IMR-90 (cell line): ENCODE measurements at regions not wholly inside any gene's neighbourhood (a gene's known extent, or its start where the extent isn't known, plus 50 kb on each side); places are given as distances from the start of the nearest gene placed in this dataset.

ENCODE experiments used
- ATAC-seq: fragments of 200-7000 bp; cut with Tn5 transposase; 2 replicates; pipeline ENCODE4 v1.9.1; 2020; ENCODE audit warnings: low read depth, mild to moderate bottlenecking, moderate library complexity
- BruUV-seq: library from RNA; stranded (reverse); fragments of 400-500 nt; replicated peaks from 2 replicates; lab custom pipeline; 2021; lab: Mats Ljungman, UMichigan
- CTCF ChIA-PET: fragments of 300-600 bp; formaldehyde crosslinking; extraction: SDS; loops from one replicate; lab custom pipeline; 2021; ENCODE audit warnings: antibody characterized with exemption; lab: Yijun Ruan, JAX
- POLR2A ChIA-PET: fragments of 300-600 bp; sonication (Branson Sonifier 250); formaldehyde crosslinking; loops from one replicate; lab custom pipeline; 2022; ENCODE audit warnings: antibody characterized with exemption; ENCODE audit not compliant: unreplicated experiment; lab: Charles Lee
- DNase-seq: peaks from one replicate; pipeline ENCODE4 v3.0.0; 2013
- H2AFZ ChIP-seq: replicated peaks from 2 replicates; pipeline ENCODE3; 2013; ENCODE audit warnings: low read length, mild to moderate bottlenecking; ENCODE audit not compliant: poor library complexity
- H2AK5ac ChIP-seq: 2 replicates; pipeline ENCODE4 v1.6.1; 2013; ENCODE audit warnings: low read depth, low read length, inconsistent platforms
- H2AK9ac ChIP-seq: replicated peaks from 2 replicates; pipeline ENCODE3; 2013; ENCODE audit warnings: mild to moderate bottlenecking, low read depth, low read length, moderate library complexity; ENCODE audit not compliant: poor library complexity
- H2BK120ac ChIP-seq: 2 replicates; pipeline ENCODE4 v1.6.1; 2013; ENCODE audit warnings: low read depth, low read length, inconsistent platforms
- H2BK15ac ChIP-seq: 3 replicates; pipeline ENCODE4 v1.6.1; 2013; ENCODE audit warnings: low read depth, low read length, inconsistent platforms
- H2BK20ac ChIP-seq: 2 replicates; pipeline ENCODE4 v1.6.1; 2013; ENCODE audit warnings: low read depth, mild to moderate bottlenecking, inconsistent platforms, low read length, moderate library complexity
- H2BK5ac ChIP-seq: 2 replicates; pipeline ENCODE4 v1.6.1; 2013; ENCODE audit warnings: mild to moderate bottlenecking, low read depth, low read length, inconsistent platforms; ENCODE audit not compliant: poor library complexity, severe bottlenecking
- H3K14ac ChIP-seq: replicated peaks from 2 replicates; pipeline ENCODE4 v1.6.1; 2013; ENCODE audit warnings: low read depth, low read length, inconsistent platforms
- H3K18ac ChIP-seq: 2 replicates; pipeline ENCODE4 v1.6.1; 2013; ENCODE audit warnings: low read depth, low read length, control low read depth
- H3K23ac ChIP-seq: 2 replicates; pipeline ENCODE4 v1.6.1; 2013; ENCODE audit warnings: low read depth, low read length, inconsistent platforms
- H3K27ac ChIP-seq: 2 replicates; pipeline ENCODE4 v1.5.1; 2013; ENCODE audit warnings: mild to moderate bottlenecking, control low read depth, low read length; ENCODE audit not compliant: insufficient read depth
- H3K27me3 ChIP-seq: 2 replicates; pipeline ENCODE4 v1.6.1; 2013; ENCODE audit warnings: low read length; ENCODE audit not compliant: control insufficient read depth, insufficient read depth
- H3K36me3 ChIP-seq: 2 replicates; pipeline ENCODE4 v1.6.1; 2013; ENCODE audit warnings: low read length, mixed read lengths; ENCODE audit not compliant: control insufficient read depth, insufficient read depth
- H3K4ac ChIP-seq: 2 replicates; pipeline ENCODE4 v1.6.1; 2013; ENCODE audit warnings: low read depth, low read length, inconsistent platforms
- H3K4me1 ChIP-seq: 2 replicates; pipeline ENCODE4 v1.6.1; 2013; ENCODE audit warnings: low read length, mixed read lengths; ENCODE audit not compliant: control insufficient read depth, insufficient read depth
- H3K4me2 ChIP-seq: 2 replicates; pipeline ENCODE4 v1.6.1; 2013; ENCODE audit warnings: low read depth, mild to moderate bottlenecking, control low read depth, low read length, moderate library complexity
- H3K4me3 ChIP-seq: 2 replicates; pipeline ENCODE4 v1.5.1; 2013; ENCODE audit warnings: low read depth, mild to moderate bottlenecking, control low read depth, low read length, moderate library complexity; ENCODE audit not compliant: insufficient read depth
- H3K56ac ChIP-seq: 2 replicates; pipeline ENCODE4 v1.6.1; 2013; ENCODE audit warnings: low read length, inconsistent platforms; ENCODE audit not compliant: insufficient read depth; ENCODE audit errors: extremely low read depth
- H3K79me1 ChIP-seq, 2 experiments: 2 replicates each; pipeline ENCODE4 v1.6.1; 2013; ENCODE audit warnings: low read length in 2 of 2, inconsistent platforms in 1 of 2, low read depth in 1 of 2
- H3K9ac ChIP-seq: 2 replicates; pipeline ENCODE4 v1.6.1; 2013; ENCODE audit warnings: low read depth, low read length, control low read depth
- H3K9me1 ChIP-seq: 2 replicates; pipeline ENCODE4 v1.6.1; 2013; ENCODE audit warnings: low read length, inconsistent platforms; ENCODE audit not compliant: insufficient read depth
- H3K9me3 ChIP-seq: 2 replicates; pipeline ENCODE4 v1.6.1; 2013; ENCODE audit warnings: low read length; ENCODE audit not compliant: control insufficient read depth, insufficient read depth
- H4K20me1 ChIP-seq: 2 replicates; pipeline ENCODE4 v1.6.1; 2013; ENCODE audit warnings: low read length, inconsistent platforms; ENCODE audit not compliant: insufficient read depth
- H4K5ac ChIP-seq: 2 replicates; pipeline ENCODE4 v1.6.1; 2013; ENCODE audit warnings: mild to moderate bottlenecking, low read depth, low read length, control low read depth
- H4K8ac ChIP-seq, 2 experiments: 2 replicates each; pipeline ENCODE4 v1.6.1; 2013; ENCODE audit warnings: low read depth in 2 of 2, low read length in 2 of 2, control low read depth in 1 of 2, inconsistent platforms in 1 of 2
- H4K91ac ChIP-seq: 2 replicates; pipeline ENCODE4 v1.6.1; 2013; ENCODE audit warnings: low read depth, low read length, inconsistent platforms; ENCODE audit not compliant: insufficient read depth
- BHLHE40 ChIP-seq: fragments of 150-350 bp; IDR thresholded peaks from 2 replicates; pipeline ENCODE4 v1.6.1; 2016; ENCODE audit warnings: mild to moderate bottlenecking, low read depth, low read length
- FOS ChIP-seq: fragments of 150-350 bp; IDR thresholded peaks from 2 replicates; pipeline ENCODE4 v1.6.1; 2016; ENCODE audit warnings: low read depth, low read length
- MXI1 ChIP-seq: IDR thresholded peaks from 2 replicates; pipeline ENCODE4 v1.6.1; 2012; ENCODE audit warnings: low read depth, mild to moderate bottlenecking, low read length, moderate library complexity, borderline replicate concordance
- NFE2L2 ChIP-seq: fragments of 150-350 bp; IDR thresholded peaks from 2 replicates; pipeline ENCODE4 v1.6.1; 2016; ENCODE audit warnings: low read depth, mild to moderate bottlenecking, low read length
- RFX5 ChIP-seq: IDR thresholded peaks from 2 replicates; pipeline ENCODE4 v1.8.0; 2012; ENCODE audit warnings: low read depth, mild to moderate bottlenecking, low read length, moderate library complexity
- WGBS, 2 experiments: methylation state at CpG; one replicate each; pipeline versions ENCODE4 v1.1.5 to v1.1.7; 2013; ENCODE audit warnings: missing lambda C conversion rate in 2 of 2; ENCODE audit not compliant: insufficient read length in 1 of 2; ENCODE audit errors: extremely low coverage in 2 of 2; 5-methylcytosine and 5-hydroxymethylcytosine counted together
- dilution Hi-C: fragments of 300-500 bp; cut with HindIII; formaldehyde crosslinking; loops from one replicate; pipeline ENCODE4 v1.14.3; 2018; ENCODE audit warnings: low sequenced_read_pairs; ENCODE audit not compliant: unreplicated experiment
- in situ Hi-C: fragments of 300-500 bp; cut with MboI; formaldehyde crosslinking; loops from 3 replicates; pipeline ENCODE4 v1.14.3; 2019; ENCODE audit warnings: low sequenced_read_pairs, inconsistent platforms, mixed read lengths
- intact Hi-C: fragments of 100-400 bp; cut with micrococcal nuclease; formaldehyde crosslinking; loops from 2 replicates; pipeline ENCODE4 v1.10.0; 2022
- TF ChIP-seq, protein P1 (sequence below): fragments of 150-350 bp; IDR thresholded peaks from 2 replicates; pipeline ENCODE4 v1.6.1; 2017; ENCODE audit warnings: mild to moderate bottlenecking, antibody characterized with exemption, low read length, low read depth

DNA sequence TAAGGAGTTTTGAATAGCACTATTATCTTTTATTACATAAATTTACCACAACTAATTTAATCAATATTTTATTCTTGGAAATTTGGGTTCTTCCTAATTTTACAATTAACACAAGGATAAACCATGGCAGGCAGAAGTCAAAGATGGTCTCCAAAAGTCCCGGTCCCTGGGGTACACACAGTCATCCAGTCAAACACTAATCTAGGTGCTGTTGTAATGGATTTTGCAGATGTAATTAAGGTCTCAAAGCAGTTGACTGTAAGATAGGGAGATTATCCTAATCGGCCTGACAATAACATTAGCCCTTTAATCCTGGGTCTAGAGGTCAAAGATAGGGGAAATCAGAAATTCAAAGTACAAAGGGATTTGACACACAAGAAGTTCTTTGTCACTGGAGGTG, 57.5 kb upstream of the HTR1A start:
- Histone ChIP-seq H3K36me3 (no peaks in the 10 kb centered on the region), H3K27ac (no peak overlapping the region), H2BK20ac (no peak overlapping the region), H3K4ac (no peak overlapping the region), H2BK120ac (no peak overlapping the region), H3K56ac (no peak overlapping the region), H3K23ac (no peak overlapping the region), H3K14ac (no peak overlapping the region), H3K18ac (no peak overlapping the region), H2BK5ac (no peak overlapping the region), H3K9me3 (no peaks in the 10 kb centered on the region), H3K4me3 (no peak overlapping the region), H4K91ac (no peak overlapping the region), H2AK5ac (no peak overlapping the region), H2AK9ac (no peak overlapping the region), H3K4me1 (no peaks in the 10 kb centered on the region), H3K9ac (no peak overlapping the region), H3K9me1 (no peaks in the 10 kb centered on the region), H2AFZ (no peak overlapping the region), H4K8ac (no peak overlapping the region), H3K27me3 (no peaks in the 10 kb centered on the region), H4K20me1 (no peaks in the 10 kb centered on the region), H3K79me1 (no peaks in the 10 kb centered on the region), H3K4me2 (no peak overlapping the region), H4K5ac (no peak overlapping the region), H2BK15ac (no peak overlapping the region)
- TF ChIP-seq, protein P1, sequence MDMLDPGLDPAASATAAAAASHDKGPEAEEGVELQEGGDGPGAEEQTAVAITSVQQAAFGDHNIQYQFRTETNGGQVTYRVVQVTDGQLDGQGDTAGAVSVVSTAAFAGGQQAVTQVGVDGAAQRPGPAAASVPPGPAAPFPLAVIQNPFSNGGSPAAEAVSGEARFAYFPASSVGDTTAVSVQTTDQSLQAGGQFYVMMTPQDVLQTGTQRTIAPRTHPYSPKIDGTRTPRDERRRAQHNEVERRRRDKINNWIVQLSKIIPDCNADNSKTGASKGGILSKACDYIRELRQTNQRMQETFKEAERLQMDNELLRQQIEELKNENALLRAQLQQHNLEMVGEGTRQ = no peak
- TF ChIP-seq RFX5 (no peak), MXI1 (no peak), NFE2L2 (no peak), BHLHE40 (no peak), FOS (no peak)
- ATAC-seq = no peak
- DNase-seq = no peak
- no CpG with 5 or more reads among the region's 2 CpGs for WGBS, 2 experiments
- dilution Hi-C loops (no loop called here), intact Hi-C loops (no loop called here), in situ Hi-C loops (no loop called here)
- ChIA-PET POLR2A (no interaction called here), CTCF (interaction anchor here (0.8 to 1.0 kb wide), 2 partner anchors 10 to 29 kb away, joined by 3 read pairs; no protein-coding TSS in a partner anchor)
- BruUV-seq = no TSS peak
